Stimulated activated CD4-positive, alpha-beta T cell treated with anti-CD3 and anti-CD28 coated beads, Interleukin-15, amount 100 ng/mL, for 1 hour (primary cell): ENCODE measurements at regions not wholly inside any gene's neighbourhood (a gene's known extent, or its start where the extent isn't known, plus 50 kb on each side); places are given as distances from the start of the nearest gene placed in this dataset.

Experiments
- DNase-seq, 2 donors: peaks; one replicate each; pipeline ENCODE4 v3.0.0-alpha.2; 2020; ENCODE audit warnings: low read depth in 1 of 2, low spot score in 1 of 2

DNA sequence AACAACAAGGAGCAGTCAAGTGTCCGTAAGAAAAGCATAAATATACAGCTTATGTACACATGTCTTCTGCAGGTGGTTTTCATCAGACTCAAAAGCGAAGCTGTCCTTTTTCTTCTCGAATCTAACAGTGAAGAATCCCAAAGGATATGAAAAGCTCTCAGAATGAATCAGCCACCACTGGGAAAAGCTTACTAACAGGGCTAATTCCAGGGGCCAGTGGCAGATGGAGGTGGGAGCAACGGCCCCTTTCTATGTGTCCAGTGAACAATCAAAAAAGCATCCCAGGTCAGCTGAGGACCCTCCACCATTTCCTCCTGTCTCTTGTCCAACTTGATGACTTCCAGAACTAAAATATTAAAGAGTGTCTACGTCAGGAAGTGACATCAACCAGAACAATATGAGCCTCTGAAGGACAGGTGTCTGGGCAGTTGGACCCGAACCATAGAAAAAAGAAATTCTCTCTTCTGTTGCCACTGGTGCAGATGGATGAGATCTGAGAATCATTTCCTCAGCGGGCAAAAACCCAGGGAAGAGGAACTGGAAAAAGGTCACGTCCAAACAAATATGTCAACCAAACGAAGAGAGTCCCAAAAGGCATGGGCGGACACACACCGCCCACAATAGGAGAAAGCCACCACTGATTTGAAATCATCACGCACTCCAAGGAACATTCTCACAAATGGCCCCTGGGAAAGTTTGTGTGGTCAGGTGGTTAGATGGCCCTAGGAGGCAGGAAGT, 70.4 kb upstream of the TIAM1 start:
- DNase-seq = no peak

GRCh38 chr21:31413698-31414097, 69.6 kb upstream of the TIAM1 start:
- no peak for DNase-seq

GRCh38 chr21:31410499-31411131, 66.6 kb upstream of the TIAM1 start:
- no peak for DNase-seq

DNA sequence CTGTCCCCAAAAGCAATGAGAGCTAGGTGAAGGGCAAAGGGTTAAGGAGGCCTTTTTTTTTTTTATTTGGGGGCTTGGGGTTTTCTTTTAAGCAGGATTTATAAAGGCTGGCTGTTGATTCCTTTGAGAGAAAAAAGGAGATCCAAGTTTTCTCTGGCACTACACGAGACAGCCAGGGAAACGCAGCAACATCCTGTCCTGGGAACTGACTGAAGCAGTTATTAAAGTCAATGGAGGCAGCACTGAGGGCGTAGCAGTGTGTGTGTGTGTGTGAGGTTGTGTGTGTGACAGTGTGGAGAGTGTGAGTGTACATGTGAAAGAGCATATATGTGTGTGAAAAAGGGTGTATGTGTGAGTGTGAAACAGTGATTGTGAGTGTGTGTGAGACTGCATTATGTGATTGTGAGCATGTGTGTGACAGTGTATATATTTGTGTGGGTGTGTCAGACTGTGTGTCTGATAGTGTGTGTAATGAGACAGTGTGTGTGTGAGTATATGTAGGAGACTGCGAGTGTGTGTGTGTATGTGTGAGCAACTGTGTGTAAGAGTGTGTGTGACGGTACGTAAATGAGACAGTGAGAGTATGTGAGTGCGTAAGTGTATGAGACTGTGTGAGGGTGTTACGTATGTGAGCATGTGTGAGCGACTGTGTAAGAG, 65.9 kb upstream of the TIAM1 start:
- no peak for DNase-seq

- DNase-seq = no peak
Measured at GRCh38 chr21:31408301-31409088, 64.4 kb upstream of the TIAM1 start.

- no peak for DNase-seq
Measured at GRCh38 chr21:31406510-31406909, 62.4 kb upstream of the TIAM1 start.

DNA sequence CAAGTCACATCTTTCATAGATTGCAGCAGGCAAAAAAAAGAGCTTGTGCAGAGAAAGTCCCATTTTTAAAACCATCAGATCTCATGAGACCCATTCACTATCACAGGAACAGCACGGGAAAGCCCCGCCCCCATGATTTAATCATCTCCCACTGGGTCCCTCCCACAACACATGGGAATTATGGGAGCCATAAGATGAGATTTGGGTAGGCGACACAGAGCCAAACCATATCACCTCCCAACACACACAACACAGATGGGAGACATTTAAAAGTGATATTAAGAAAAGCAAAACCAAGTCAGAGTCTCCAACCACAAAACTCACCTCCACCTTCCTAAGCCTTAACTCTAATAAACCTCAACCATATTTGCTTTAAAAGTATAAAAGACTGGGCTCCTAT, 61.5 kb upstream of the TIAM1 start:
- no peak for DNase-seq

- no peak for DNase-seq
Measured at GRCh38 chr21:31403596-31404333, 59.7 kb upstream of the TIAM1 start.

DNA sequence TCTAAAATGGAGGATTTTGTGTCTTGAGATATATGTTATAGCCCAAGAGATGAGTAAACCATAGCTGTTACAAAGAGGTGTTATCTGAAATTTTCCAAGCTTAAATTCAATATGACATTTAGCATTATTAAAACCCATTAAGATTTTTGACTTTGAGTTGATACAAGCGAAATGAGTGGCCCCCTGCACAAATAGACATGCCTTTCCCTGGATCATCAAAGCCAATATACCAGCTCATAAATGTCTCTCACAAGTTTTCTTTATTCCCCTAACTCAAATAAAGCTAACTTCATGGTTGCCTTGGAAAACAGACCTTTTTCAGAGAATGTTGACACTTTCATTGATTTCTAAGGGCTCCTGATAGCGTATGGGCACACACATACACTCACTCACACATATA, 55.5 kb upstream of the TIAM1 start:
- DNase-seq = no peak

GRCh38 chr21:31398574-31398973, 54.5 kb upstream of the TIAM1 start:
- no peak for DNase-seq

DNA sequence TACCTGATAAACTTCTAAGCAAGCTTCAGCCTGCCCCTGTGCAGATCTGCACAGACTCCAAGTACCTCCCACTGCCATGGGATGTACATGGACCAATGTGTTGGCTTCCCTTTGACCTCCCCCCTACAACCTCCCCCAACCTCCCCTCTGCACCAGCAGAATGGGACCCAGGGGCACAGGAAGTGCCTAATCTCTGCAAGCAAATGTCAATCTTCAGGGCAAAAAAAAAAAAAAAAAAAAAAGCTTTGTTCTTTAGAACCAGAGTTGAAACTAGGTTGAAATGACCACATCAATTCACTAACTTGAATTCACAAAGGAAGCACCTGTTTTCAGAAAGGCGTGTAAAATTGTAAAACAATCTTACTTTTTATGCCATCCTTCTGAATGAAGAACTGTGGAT, 53.9 kb upstream of the TIAM1 start:
- no peak for DNase-seq

DNA sequence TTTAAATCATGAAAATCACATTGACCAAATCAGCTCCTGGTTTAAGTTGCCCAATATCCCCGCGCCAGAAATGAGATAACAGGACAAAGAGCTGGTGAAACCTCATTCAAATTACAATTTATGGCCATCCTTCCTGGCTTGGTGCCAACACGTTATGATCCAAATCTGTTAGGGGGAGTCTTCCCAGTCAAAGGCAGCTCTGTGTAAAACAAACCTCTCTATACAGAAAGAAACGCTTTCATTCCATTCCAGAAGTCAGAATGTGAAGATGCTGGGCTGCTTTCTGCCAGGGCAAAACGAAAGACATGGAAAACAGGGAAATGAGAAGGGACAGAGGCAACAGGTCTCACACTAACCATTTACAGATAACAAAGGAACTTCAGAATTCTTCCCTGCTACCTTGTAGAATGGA, 53.5 kb upstream of the TIAM1 start:
- no peak for DNase-seq

DNA sequence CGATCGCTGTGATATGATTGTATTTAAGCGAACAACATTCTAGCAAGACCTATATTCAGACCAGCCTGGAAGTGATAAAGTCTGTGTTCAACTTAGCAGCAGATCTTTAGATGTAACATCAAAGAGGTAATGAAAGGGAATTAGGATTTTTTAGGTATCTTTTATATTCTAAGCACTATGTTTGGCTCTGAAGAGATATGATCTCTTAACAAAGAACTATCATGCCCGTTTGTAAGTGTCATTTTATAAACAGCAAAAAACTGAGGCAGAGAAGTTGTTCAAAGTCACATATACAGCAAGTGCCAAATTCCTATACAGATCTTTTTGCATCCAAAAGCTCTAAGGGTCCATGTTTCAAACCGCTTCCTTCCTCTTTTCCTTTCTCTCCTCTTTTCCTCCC, 53.0 kb upstream of the TIAM1 start:
- no peak for DNase-seq

DNA sequence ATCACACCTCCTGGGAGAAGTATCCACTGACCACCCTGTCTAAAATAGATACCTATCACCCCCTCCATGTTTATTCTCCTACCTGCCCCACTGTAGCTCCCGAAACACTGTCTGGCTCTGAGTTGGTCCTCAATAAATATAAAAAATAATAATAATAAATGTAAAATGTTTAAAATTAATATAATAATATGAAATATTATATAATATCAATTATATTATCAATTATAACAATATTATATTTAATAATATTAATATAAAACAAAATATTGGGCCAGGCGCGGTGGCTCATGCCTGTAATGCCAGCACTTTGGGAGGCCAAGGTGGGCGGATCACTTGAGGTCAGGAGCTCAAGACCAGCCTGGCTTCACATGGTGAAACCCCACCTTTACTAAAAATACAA, 52.3 kb upstream of the TIAM1 start:
- DNase-seq = no peak

GRCh38 chr21:31395791-31396190, 51.7 kb upstream of the TIAM1 start:
- DNase-seq = no peak

DNA sequence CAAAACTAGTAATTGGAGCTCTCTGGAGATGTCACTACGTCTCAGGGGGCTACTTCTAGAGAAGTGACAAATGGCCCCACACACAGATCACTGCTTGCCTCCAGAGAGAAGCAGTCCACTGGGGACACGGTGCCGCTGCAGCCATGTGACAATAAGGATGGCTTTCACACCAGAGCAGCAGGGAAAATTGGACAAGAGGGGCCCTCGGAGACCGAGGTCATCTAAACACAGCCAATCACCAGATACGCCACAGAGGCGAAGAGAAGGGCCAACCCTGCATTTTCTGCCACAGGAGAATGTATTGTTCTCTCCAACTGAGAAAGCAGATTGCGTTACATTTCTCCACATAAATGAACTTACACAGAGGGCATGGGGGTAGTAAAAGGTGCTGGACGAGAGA, 51.2 kb upstream of the TIAM1 start:
- no peak for DNase-seq

GRCh38 chr21:31394309-31394708, 50.2 kb upstream of the TIAM1 start:
- no peak for DNase-seq
